Prostate gland (tissue), 2 donors: ENCODE measurements at regions not wholly inside any gene's neighbourhood (a gene's known extent, or its start where the extent isn't known, plus 50 kb on each side); places are given as distances from the start of the nearest gene placed in this dataset.
A peak's percentile ranks its signal among the peaks of the same experiment; 100 is the strongest.

Source experiments
- DNase-seq: peaks from one replicate; pipeline ENCODE4 v3.0.0-alpha.2; 2019; ENCODE audit warnings: low spot score
- H3K27ac ChIP-seq, 2 donors: fragments of 200-600 bp; sonication (generic); 2 replicates each; pipeline ENCODE4 v1.5.1; 2017 to 2019
- H3K27me3 ChIP-seq: fragments of 200-600 bp; sonication (generic); replicated peaks from 2 replicates; pipeline ENCODE4 v1.5.1; 2019; ENCODE audit not compliant: insufficient read depth
- H3K36me3 ChIP-seq, 2 donors: fragments of 200-600 bp; sonication (generic); 1 replicate in 1 of 2; 2 replicates in 1 of 2; pipeline versions ENCODE4 v1.5.1 to v1.8.1; 2017 to 2019
- H3K4me1 ChIP-seq: fragments of 200-600 bp; sonication (generic); replicated peaks from 2 replicates; pipeline ENCODE4 v1.5.1; 2019
- H3K4me3 ChIP-seq, 2 donors: fragments of 200-600 bp; sonication (generic); 2 replicates each; pipeline ENCODE4 v1.5.1; 2017 to 2019
- H3K9me3 ChIP-seq: fragments of 200-600 bp; sonication (generic); 2 replicates; pipeline ENCODE4 v1.5.1; 2017
- POLR2A ChIP-seq: fragments of 450-650 bp; IDR thresholded peaks from one replicate; pipeline ENCODE4 v1.6.1; 2016; ENCODE audit warnings: antibody characterized with exemption, mild to moderate bottlenecking
- POLR2AphosphoS5 ChIP-seq: sonication (generic); formaldehyde crosslinking; IDR thresholded peaks from one replicate; pipeline ENCODE4 v1.6.1; 2017; ENCODE audit warnings: antibody characterized with exemption
- WGBS: methylation state at CpG from one replicate; pipeline ENCODE4 v1.1.5; 2018; 5-methylcytosine and 5-hydroxymethylcytosine counted together
- intact Hi-C: fragments of 100-400 bp; cut with DNase I; formaldehyde crosslinking; loops from one replicate; pipeline ENCODE4 v1.14.2; 2022
- TF ChIP-seq, protein P1 (sequence below), 4 experiments: fragments of 200-600 bp in 2 of 4; fragments of 450-650 bp in 2 of 4; sonication (generic) in 2 of 4; IDR thresholded peaks; 1 replicate in 3 of 4; 2 replicates in 1 of 4; pipeline ENCODE4 v1.5.1; 2016 to 2019; ENCODE audit warnings: antibody characterized with exemption in 4 of 4, mild to moderate bottlenecking in 2 of 4, moderate library complexity in 2 of 4

DNA sequence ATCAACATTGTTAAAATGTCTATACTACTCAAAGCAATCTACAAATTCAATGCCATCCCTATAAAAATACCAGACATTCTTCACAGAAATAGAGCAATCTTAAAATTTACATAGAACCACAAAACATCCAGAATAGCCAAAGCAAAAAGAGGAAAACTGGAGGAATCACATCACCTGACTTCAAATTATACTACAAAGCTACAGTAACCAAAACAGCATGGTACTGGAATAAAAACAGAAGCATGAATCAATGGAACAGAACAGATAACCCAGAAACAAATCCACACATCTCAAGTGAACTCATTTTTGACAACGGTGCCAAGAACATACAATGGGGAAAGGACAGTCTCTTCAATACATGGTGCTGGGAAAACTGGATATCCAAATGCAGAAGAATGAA is 87.3 kb upstream of the EGFR start:
- Histone ChIP-seq H3K36me3 (no peaks in the 10 kb centered on the region), H3K9me3 (no peaks in the 10 kb centered on the region), H3K4me3 (no peak overlapping the region), H3K4me1 (peaks cover 4% of the 10 kb centered on the region), H3K27ac (no peak overlapping the region), H3K27me3 (no peaks in the 10 kb centered on the region)
- intact Hi-C loops: no loop called here
- TF ChIP-seq, protein P1, sequence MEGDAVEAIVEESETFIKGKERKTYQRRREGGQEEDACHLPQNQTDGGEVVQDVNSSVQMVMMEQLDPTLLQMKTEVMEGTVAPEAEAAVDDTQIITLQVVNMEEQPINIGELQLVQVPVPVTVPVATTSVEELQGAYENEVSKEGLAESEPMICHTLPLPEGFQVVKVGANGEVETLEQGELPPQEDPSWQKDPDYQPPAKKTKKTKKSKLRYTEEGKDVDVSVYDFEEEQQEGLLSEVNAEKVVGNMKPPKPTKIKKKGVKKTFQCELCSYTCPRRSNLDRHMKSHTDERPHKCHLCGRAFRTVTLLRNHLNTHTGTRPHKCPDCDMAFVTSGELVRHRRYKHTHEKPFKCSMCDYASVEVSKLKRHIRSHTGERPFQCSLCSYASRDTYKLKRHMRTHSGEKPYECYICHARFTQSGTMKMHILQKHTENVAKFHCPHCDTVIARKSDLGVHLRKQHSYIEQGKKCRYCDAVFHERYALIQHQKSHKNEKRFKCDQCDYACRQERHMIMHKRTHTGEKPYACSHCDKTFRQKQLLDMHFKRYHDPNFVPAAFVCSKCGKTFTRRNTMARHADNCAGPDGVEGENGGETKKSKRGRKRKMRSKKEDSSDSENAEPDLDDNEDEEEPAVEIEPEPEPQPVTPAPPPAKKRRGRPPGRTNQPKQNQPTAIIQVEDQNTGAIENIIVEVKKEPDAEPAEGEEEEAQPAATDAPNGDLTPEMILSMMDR (IDR thresholded peaks at IDR 0.05): no peak
- TF ChIP-seq POLR2AphosphoS5: no peak
- TF ChIP-seq POLR2A: no peak
- no peak for DNase-seq
- WGBS: 96% methylated on average over 1 of the region's 1 CpG

DNA sequence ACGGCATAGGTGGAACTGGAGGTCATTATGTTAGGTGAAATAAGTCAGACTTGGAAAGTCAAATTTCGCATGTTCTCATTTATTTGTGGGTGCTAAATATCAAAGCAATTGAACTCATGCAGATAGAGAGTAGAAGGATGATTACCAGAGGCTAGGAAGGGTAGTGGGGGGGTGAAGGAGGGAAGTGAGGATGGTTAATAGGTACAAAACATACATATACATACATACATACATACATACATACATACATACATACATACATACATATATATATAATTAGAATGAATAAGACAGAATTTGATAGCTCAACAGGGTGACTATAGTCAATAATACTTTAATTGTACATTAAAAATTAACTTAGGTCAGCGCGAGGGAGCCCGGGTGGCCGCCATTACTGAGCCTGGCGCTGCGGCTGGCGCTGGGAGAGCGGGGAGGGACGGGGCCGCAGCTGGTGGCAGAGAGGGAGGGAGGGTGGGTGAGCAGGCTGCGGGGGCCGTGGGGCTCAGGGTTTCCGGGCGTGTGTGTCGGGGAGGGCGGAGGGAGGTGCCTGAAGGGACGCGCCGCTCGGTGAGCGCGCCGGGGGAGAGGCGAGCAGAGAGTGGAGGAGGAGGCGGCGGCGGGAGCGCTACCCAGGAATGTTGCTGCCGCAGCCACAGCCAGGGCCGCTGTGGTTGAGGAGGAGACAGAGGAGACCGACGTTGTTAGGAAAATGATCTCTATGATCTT is 85.8 kb upstream of the EGFR start:
- no peaks in the 10 kb centered on the region for H3K36me3 ChIP-seq
- no peaks in the 10 kb centered on the region for H3K9me3 ChIP-seq
- peak; percentile 72 for DNase-seq
- no peaks in the 10 kb centered on the region for H3K27me3 ChIP-seq
- H3K27ac ChIP-seq: peak overlapping the region; percentile 63 to 72
- peak overlapping the region; percentile 30 to 35 for H3K4me3 ChIP-seq
- WGBS: 8% methylated on average over 34 of the region's 34 CpGs
- TF ChIP-seq, protein P1 (IDR thresholded peaks at IDR 0.05): no peak
- no peak for TF ChIP-seq POLR2A
- TF ChIP-seq POLR2AphosphoS5: no peak
- intact Hi-C loops: no loop called here
- H3K4me1 ChIP-seq: peaks cover 4% of the 10 kb centered on the region

DNA sequence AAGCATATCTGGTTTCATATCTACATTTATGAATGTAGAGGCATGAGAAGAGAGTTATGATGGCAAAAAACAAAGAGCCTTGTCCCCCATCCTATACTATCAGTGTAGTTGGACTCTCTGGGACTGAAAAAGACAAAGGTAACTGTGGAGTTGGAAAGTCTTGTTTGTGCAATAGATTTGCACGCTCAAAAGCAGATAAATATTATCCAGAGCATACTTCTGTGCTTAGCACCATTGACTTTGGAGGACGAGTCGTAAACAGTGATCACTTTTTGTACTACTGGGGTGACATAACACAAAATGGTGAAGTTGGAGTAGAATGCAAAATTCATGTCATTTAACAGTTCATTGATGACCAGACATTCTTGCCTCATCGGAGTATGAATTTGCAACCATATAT is 85.2 kb upstream of the EGFR start:
- H3K4me1 ChIP-seq: peaks cover 4% of the 10 kb centered on the region
- H3K27me3 ChIP-seq: no peaks in the 10 kb centered on the region
- no peaks in the 10 kb centered on the region for H3K9me3 ChIP-seq
- TF ChIP-seq, protein P1 (IDR thresholded peaks at IDR 0.05): no peak
- TF ChIP-seq POLR2A: no peak
- TF ChIP-seq POLR2AphosphoS5: no peak
- H3K4me3 ChIP-seq: peak overlapping the region; percentile 30 to 35
- 39% methylated on average over 4 of the region's 4 CpGs for WGBS
- H3K27ac ChIP-seq: peak overlapping the region; percentile 63 to 72
- no peaks in the 10 kb centered on the region for H3K36me3 ChIP-seq
- DNase-seq: no peak
- intact Hi-C loops: no loop called here

DNA sequence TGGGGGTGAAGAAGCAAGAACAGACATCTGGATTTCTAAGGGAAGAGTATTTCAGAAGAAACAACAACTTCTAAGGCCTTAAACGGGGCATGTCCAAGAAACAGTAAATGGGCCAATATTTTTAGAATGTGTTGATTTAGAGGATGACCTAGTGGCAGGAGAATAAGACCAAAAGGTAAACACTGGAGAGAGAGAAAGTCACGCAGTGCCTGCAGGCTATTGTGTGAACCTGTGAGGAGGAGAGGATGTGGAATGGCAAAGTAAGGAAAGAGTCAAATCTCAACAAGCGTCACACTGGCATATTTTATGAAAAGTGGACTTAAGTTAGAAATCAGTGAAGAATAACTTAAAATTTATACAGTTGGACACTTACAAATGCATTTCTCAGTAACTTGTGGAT is 78.1 kb upstream of the EGFR start:
- WGBS: 81% methylated on average over 3 of the region's 3 CpGs
- no peaks in the 10 kb centered on the region for H3K36me3 ChIP-seq
- H3K27me3 ChIP-seq: no peaks in the 10 kb centered on the region
- H3K27ac ChIP-seq: no peak overlapping the region
- no peaks in the 10 kb centered on the region for H3K4me1 ChIP-seq
- no peak for DNase-seq
- H3K4me3 ChIP-seq: no peak overlapping the region
- intact Hi-C loops: no loop called here
- no peaks in the 10 kb centered on the region for H3K9me3 ChIP-seq
- TF ChIP-seq POLR2A (no peak), POLR2AphosphoS5 (no peak)
- TF ChIP-seq, protein P1 (IDR thresholded peaks at IDR 0.05): no peak

DNA sequence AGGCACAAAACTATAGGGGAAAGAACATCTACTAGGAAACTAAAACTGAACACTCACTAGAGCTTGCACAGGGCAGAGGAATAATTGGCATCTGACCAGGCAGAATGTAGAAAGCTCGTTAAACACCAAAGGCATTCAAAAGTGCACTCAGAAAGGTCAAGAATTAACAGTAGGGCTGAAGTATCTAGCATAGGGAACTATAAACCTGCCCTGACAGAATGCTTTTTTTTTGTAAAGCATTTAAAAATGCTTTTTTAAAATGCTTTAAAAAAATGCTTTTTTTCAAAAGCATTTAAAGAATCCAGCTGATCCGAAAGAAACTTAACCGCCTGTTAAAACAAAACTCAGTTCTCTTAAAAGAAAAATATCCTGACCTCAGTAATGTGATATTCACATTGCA is 74.6 kb upstream of the EGFR start:
- TF ChIP-seq POLR2A (no peak), POLR2AphosphoS5 (no peak)
- TF ChIP-seq, protein P1 (IDR thresholded peaks at IDR 0.05): no peak
- Histone ChIP-seq H3K27ac (no peak overlapping the region), H3K36me3 (no peaks in the 10 kb centered on the region), H3K27me3 (no peaks in the 10 kb centered on the region), H3K4me1 (no peaks in the 10 kb centered on the region), H3K4me3 (no peak overlapping the region), H3K9me3 (no peaks in the 10 kb centered on the region)
- intact Hi-C loops: no loop called here
- 19% methylated on average over 3 of the region's 3 CpGs for WGBS
- peak; percentile 38 for DNase-seq
